HG03280 (cell line): ENCODE measurements at regions not wholly inside any gene's neighbourhood (a gene's known extent, or its start where the extent isn't known, plus 50 kb on each side); places are given as distances from the start of the nearest gene placed in this dataset.
A peak's percentile ranks its signal among the peaks of the same experiment; 100 is the strongest.
"Not testable (repeated sequence)": the region's sequence is repeated elsewhere in the genome, so short reads cannot be mapped to it uniquely, and the experiment has no call there.

Experiments
- ATAC-seq: cut with Tn5 transposase; IDR thresholded peaks from one replicate; pipeline ENCODE4 v1.9.1; 2021; ENCODE audit warnings: mild to moderate bottlenecking, moderate library complexity; ENCODE audit not compliant: unreplicated experiment

DNA sequence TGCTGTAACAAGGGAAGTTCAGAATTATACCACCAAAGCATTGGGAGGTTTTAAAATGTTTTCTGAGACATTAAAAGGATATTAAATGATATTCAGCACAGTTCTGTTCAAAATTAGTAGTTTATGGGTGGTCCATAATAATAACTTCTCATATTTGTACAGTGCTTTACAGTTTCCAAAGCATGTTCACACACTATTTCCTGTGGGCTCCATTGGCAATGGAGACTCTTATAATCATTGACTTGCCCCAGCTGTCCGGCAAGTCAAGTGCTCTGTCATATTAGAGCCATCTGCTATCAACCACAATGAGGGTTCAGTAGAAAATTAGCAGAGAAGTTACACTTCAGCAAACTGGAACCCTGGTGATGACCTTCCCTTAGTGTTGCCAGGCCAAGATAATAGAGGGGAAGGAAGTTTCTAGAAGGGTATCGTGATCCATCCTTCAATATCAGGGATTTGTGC lies 526.6 kb upstream of the CCDC196 start:
- no peak for ATAC-seq

DNA sequence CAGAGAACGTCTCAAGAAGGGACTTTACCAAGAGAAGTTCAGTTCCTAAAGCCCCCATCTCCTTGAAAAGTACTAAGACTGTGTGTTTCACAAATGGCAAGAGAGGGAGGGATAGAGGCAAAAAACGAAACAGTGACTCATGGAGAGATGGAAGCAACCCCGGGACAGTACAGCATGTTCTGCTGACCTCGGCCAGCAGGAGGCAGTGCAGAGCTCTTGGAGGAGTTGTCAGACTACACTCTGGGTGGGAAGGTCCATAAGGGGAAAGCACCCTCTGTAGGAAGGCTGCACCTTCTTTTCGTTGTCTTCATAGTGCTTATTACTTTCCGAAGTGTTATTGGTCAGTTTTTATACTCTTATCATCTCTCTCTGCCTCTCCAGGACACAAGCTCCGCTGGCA lies 525.2 kb upstream of the CCDC196 start:
- ATAC-seq = peak; percentile 55

- no peak for ATAC-seq
These were observed 523.2 kb upstream of the CCDC196 start for GRCh38 chr14:65962952-65963351.

DNA sequence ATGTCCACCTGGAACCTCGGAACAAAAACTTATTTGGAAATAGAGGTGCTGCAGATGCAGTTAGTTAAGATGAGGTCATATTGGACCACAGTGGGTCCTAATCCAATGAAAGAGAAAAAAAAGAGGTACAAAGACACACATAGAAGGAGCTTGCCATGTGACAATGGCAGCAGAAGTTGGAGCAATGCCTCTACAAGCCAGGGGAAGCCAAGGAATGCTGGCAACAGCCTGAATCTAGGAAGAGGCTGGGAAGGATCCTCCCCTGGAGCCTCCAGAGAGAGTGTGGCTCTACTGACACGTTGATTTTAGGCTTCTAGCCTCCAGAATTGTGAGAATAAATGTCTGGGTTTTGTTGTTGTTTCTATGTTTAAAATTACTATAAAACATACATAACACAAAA lies 521.8 kb upstream of the CCDC196 start:
- ATAC-seq = no peak

DNA sequence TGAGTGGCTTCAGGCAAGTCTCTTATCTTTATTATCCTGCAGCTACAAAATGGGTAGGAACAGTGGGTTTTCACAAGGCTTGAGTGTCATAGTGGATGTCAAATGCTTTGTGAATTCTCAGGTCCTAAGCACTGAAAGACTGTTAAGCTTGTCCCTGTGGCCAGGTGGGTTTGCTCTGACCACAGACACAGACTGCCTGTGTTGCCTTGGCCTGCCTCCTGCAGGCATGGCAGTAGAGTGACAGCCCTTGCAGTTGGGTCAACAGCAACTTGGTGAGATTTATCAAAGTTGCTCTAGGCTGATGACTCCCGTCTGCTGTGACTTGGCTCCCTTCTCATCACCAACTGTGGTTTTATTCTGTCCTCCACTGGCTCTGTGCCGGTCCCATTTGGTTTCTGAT lies 520.0 kb upstream of the CCDC196 start:
- ATAC-seq = no peak

DNA sequence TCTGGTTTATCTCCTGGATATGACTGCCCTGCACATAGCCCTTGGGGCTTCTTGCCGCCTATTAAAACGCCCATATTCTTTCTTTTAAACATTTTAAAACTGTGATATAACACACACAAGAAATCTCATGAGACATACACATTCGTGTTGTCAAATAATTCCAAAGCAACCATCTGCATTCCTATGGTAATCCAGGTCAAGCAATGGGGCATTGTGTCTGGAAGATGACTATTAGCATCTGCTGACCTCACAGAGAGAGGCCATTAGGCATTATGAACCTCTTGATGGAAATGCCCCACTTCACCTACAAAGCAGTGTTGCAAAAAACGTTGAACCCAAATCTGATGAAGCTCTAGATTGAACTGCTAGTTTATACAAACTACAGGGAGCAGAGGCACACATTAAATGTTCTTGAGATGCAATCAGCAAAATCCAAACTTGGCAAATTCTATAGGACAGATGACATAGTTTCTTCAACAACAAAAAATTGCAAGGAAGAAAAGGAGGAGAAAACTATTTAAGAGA lies 513.8 kb upstream of the CCDC196 start:
- no peak for ATAC-seq

DNA sequence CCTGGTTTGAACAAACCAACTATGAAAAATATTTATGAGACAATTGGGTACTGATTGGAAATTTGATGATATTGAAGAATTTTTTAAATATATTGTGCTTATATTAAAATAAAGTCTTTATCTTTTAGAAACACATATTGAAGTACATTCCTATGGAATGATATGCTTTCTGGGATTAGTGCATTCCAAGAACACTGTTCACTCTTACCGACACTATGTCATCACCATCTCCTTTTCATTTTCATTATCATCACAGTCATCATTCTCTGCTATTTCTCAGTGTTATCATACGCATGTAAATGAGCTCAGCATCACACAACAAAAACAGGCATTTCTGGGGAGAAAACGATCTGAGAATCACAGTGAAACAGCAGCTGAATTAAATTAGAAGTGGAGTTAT lies 513.3 kb upstream of the CCDC196 start:
- ATAC-seq = no peak

DNA sequence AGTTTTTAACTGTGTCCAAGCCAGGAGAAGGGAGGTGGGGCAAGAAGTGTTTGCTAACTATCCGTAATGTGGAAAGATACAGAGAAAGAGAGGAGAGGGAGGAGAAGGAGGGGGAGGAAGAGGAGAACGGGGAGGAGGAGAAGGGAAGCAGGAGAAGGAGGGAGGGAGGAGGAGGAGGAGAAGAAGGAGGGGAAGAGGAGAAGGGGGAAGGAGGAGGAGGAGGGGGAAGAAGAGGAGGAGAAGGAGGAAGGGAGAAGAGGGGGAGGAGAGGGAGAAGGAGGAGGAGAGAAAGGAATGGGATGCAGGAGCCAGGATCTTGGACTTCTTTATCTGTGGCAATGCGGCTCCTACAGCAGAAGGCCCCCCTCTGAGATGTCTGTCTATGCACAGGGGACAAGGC lies 510.3 kb upstream of the CCDC196 start:
- no peak for ATAC-seq

- no peak for ATAC-seq
These were observed 509.3 kb upstream of the CCDC196 start for GRCh38 chr14:65976761-65977404.

- no peak for ATAC-seq
These were observed 504.9 kb upstream of the CCDC196 start for GRCh38 chr14:65981192-65981843.

GRCh38 chr14:65986041-65986440 lies 500.1 kb upstream of the CCDC196 start:
- no peak for ATAC-seq

GRCh38 chr14:65989981-65990380 lies 496.2 kb upstream of the CCDC196 start:
- no peak for ATAC-seq

DNA sequence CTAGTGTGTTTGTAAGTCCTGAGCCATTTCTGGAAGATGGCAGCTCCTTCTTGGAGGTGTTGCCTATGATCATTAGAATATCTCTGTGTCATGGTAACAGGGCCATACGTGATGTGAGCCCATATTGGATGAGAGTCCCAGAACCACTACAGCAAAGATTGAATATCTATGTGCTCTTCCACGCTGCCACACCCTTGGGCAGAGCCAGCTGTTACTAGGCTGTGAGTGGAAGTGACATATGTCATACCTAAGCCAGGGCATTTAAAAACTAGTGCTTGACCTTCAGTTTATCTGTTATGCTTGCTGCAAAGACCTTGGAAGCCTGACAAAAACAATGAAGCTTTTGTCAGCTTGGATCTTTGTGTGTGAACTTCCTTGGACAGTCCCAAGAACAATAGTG lies 495.1 kb upstream of the CCDC196 start:
- ATAC-seq = no peak

DNA sequence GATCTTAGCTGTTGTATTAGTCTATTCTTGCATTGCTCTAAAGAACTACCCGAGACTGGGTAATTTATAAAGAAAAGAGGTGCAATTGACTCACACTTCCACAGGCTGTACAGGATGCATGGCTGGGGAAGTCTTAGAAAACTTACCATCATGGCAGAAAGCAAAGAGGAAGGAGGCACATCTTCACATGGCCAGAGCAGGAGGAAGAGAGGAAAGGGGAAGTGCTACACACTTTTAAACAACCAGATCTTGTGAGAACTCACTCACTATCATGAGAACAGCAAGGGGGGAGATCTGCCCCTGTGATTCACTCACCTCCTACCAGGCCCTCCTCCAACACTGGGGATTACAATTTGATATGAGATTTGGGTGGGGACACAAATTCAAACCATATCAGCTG lies 494.2 kb upstream of the CCDC196 start:
- not testable (repeated sequence) for ATAC-seq

DNA sequence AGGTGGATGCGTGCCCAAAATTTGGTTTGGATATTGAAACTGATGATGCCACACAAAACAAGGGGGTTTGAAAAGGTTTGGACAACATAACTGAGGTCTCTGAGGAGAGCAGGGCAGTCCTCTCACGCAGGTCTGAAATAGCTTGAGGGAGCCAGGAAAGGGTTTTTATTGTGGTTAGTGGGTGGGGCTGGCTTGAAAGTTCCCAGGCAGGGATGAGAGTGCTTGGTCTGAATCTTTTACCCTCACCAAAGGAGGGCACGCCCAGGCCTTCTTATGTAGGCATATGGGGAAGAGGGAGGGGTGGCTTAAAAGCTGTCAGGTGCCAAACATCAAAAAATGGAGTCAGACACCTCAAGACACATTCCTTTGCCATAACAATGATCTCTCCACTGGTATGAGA lies 493.1 kb upstream of the CCDC196 start:
- no peak for ATAC-seq

GRCh38 chr14:65993996-65994395 lies 492.2 kb upstream of the CCDC196 start:
- ATAC-seq = no peak

DNA sequence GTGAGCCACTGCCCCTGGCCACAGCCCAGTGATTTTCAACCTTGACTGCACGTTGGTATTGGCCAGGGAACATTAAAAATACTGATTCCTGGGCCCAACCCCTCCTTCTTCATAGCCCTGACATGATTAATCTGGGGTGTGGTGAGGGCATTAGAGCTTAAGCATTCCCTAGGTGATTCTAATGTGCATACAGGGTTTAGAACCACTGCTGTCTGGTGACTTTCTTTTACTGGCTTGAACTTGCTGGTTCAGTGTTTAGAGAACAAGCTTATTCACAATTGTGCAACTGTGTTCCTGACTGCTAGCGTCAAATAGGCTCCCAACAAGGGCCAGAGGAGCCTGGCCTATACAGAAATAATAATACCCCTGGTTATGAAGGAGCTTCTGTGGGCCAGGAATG lies 488.8 kb upstream of the CCDC196 start:
- no peak for ATAC-seq

DNA sequence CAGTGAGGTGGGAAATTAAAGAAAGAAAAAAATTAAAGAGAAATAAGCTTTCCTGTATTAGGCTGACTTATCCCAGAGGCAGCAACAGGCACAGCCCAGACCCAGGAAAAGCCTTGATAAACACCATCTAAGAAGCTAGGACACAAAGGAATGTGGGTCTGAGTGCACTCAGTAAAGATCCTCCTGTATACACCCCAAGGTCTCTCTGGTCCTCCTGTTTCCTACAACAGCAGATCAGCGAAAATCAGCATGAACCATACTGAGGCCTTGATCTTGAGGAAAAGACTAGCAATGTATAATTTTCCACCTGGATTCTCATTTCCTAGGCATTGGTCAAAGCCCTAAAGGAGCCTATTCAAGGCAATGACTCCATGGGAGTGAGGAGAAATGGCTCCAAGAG lies 486.3 kb upstream of the CCDC196 start:
- ATAC-seq = no peak

GRCh38 chr14:66000766-66001165 lies 485.4 kb upstream of the CCDC196 start:
- no peak for ATAC-seq

- ATAC-seq = no peak
These were observed 484.8 kb upstream of the CCDC196 start for GRCh38 chr14:66001356-66001755.

GRCh38 chr14:66003082-66003730 lies 483.0 kb upstream of the CCDC196 start:
- ATAC-seq = no peak

DNA sequence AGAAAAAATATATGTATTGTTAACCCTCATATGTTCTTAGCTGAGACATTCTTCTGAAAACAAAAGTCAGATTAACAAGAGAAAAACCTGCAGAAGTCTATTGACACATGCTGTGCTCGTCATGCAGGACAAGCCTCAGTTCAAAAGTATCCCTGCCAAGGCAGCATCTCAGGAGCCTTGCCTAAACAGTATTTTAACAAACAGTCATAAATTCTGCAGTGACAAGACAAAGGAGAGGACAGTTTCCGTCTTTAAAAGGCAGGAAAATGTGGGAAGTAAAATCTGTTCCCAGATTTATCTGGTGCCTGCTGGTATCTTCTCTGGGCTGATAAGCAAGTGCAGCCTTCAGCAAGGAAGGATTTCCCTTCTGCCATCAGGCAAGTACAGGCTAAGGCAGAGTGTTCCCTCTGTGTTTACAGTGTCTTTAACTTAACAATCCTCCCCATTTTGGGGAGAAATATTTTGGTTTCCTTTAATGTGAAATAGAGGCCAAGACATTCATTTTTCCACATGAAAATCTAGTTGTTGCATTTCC lies 480.2 kb upstream of the CCDC196 start:
- no peak for ATAC-seq
